Mucosa of rectum (tissue), 2 donors: ENCODE measurements at regions not wholly inside any gene's neighbourhood (a gene's known extent, or its start where the extent isn't known, plus 50 kb on each side); places are given as distances from the start of the nearest gene placed in this dataset.
"Not testable (repeated sequence)": the region's sequence is repeated elsewhere in the genome, so short reads cannot be mapped to it uniquely, and the experiment has no call there.

Source experiments
- H3K27ac ChIP-seq, 2 donors: one replicate each; pipeline ENCODE4 v1.7.0; 2013; ENCODE audit warnings: inconsistent platforms in 2 of 2, low read depth in 2 of 2, low read length in 2 of 2
- H3K27me3 ChIP-seq, 2 donors: one replicate each; pipeline ENCODE4 v1.7.0; 2013; ENCODE audit warnings: low read length in 2 of 2; ENCODE audit not compliant: control insufficient read depth in 2 of 2, insufficient read depth in 2 of 2
- H3K36me3 ChIP-seq, 2 donors: one replicate each; pipeline ENCODE4 v1.7.0; 2013; ENCODE audit warnings: low read length in 2 of 2; ENCODE audit not compliant: control insufficient read depth in 2 of 2, insufficient read depth in 2 of 2
- H3K4me1 ChIP-seq, 2 donors: one replicate each; pipeline ENCODE4 v1.7.0; 2013; ENCODE audit warnings: low read length in 2 of 2, mild to moderate bottlenecking in 1 of 2; ENCODE audit not compliant: control insufficient read depth in 2 of 2, insufficient read depth in 2 of 2
- H3K4me3 ChIP-seq, 2 donors: one replicate each; pipeline ENCODE4 v1.7.0; 2013; ENCODE audit warnings: low read length in 2 of 2
- H3K9ac ChIP-seq, 2 donors: one replicate each; pipeline ENCODE4 v1.7.0; 2013; ENCODE audit warnings: low read length in 2 of 2, low read depth in 1 of 2, mild to moderate bottlenecking in 1 of 2
- H3K9me3 ChIP-seq, 2 donors: one replicate each; pipeline ENCODE4 v1.7.0; 2013; ENCODE audit warnings: low read length in 2 of 2; ENCODE audit not compliant: control insufficient read depth in 2 of 2
- donor health status: healthy.
- donor health status: Normal muscosa, but diverticular disease.

- Histone ChIP-seq H3K4me1 (no peaks in the 10 kb centered on the region), H3K27ac (no peak overlapping the region), H3K4me3 (no peak overlapping the region), H3K36me3 (no peaks in the 10 kb centered on the region), H3K9me3 (no peaks in the 10 kb centered on the region), H3K27me3 (no peaks in the 10 kb centered on the region), H3K9ac (no peak overlapping the region)
Observed at GRCh38 chr3:67064105-67064504, 66.0 kb downstream of the KBTBD8 start.

GRCh38 chr3:67067251-67067650 is 69.1 kb downstream of the KBTBD8 start:
- Histone ChIP-seq H3K9ac (no peak overlapping the region), H3K36me3 (no peaks in the 10 kb centered on the region), H3K4me3 (no peak overlapping the region), H3K27me3 (no peaks in the 10 kb centered on the region), H3K4me1 (no peaks in the 10 kb centered on the region), H3K27ac (no peak overlapping the region), H3K9me3 (no peaks in the 10 kb centered on the region)

GRCh38 chr3:67072640-67073039 is 74.5 kb downstream of the KBTBD8 start:
- not testable (repeated sequence) for H3K4me1 ChIP-seq, H3K36me3 ChIP-seq, H3K27me3 ChIP-seq, H3K9ac ChIP-seq, H3K27ac ChIP-seq, H3K9me3 ChIP-seq, H3K4me3 ChIP-seq

GRCh38 chr3:67073812-67074211 is 75.7 kb downstream of the KBTBD8 start:
- Histone ChIP-seq H3K36me3 (no peaks in the 10 kb centered on the region), H3K4me3 (no peak overlapping the region), H3K4me1 (no peaks in the 10 kb centered on the region), H3K9ac (no peak overlapping the region), H3K27ac (no peak overlapping the region), H3K9me3 (no peaks in the 10 kb centered on the region), H3K27me3 (no peaks in the 10 kb centered on the region)

- Histone ChIP-seq H3K4me1 (no peaks in the 10 kb centered on the region), H3K4me3 (no peak overlapping the region), H3K27ac (no peak overlapping the region), H3K36me3 (no peaks in the 10 kb centered on the region), H3K27me3 (no peaks in the 10 kb centered on the region), H3K9me3 (no peaks in the 10 kb centered on the region), H3K9ac (no peak overlapping the region)
Observed at GRCh38 chr3:67075295-67075694, 77.2 kb downstream of the KBTBD8 start.

GRCh38 chr3:67076607-67077006 is 78.5 kb downstream of the KBTBD8 start:
- Histone ChIP-seq H3K4me3 (no peak overlapping the region), H3K36me3 (no peaks in the 10 kb centered on the region), H3K27ac (no peak overlapping the region), H3K27me3 (no peaks in the 10 kb centered on the region), H3K4me1 (no peaks in the 10 kb centered on the region), H3K9ac (no peak overlapping the region), H3K9me3 (no peaks in the 10 kb centered on the region)

GRCh38 chr3:67077656-67078055 is 79.5 kb downstream of the KBTBD8 start:
- Histone ChIP-seq H3K4me3 (no peak overlapping the region), H3K27me3 (no peaks in the 10 kb centered on the region), H3K9ac (no peak overlapping the region), H3K27ac (no peak overlapping the region), H3K4me1 (no peaks in the 10 kb centered on the region), H3K9me3 (no peaks in the 10 kb centered on the region), H3K36me3 (no peaks in the 10 kb centered on the region)

GRCh38 chr3:67082533-67083024 is 84.5 kb downstream of the KBTBD8 start:
- no peak overlapping the region for H3K4me3 ChIP-seq
- no peak overlapping the region for H3K9ac ChIP-seq
- no peak overlapping the region for H3K27ac ChIP-seq
- H3K36me3 ChIP-seq, result no peaks in the 10 kb centered on the region
- no peaks in the 10 kb centered on the region for H3K4me1 ChIP-seq
- H3K27me3 ChIP-seq, result no peaks in the 10 kb centered on the region
- no peaks in the 10 kb centered on the region for H3K9me3 ChIP-seq

- no peaks in the 10 kb centered on the region for H3K9me3 ChIP-seq
- no peaks in the 10 kb centered on the region for H3K36me3 ChIP-seq
- H3K4me1 ChIP-seq, result no peaks in the 10 kb centered on the region
- no peak overlapping the region for H3K27ac ChIP-seq
- H3K9ac ChIP-seq, result no peak overlapping the region
- peak overlapping the region in 1 of 2 donors; percentile 26 for H3K4me3 ChIP-seq
- no peaks in the 10 kb centered on the region for H3K27me3 ChIP-seq
Observed at GRCh38 chr3:67083277-67083676, 85.2 kb downstream of the KBTBD8 start.

- Histone ChIP-seq H3K27ac (no peak overlapping the region), H3K9ac (no peak overlapping the region), H3K36me3 (no peaks in the 10 kb centered on the region), H3K4me1 (no peaks in the 10 kb centered on the region), H3K4me3 (no peak overlapping the region), H3K27me3 (no peaks in the 10 kb centered on the region), H3K9me3 (no peaks in the 10 kb centered on the region)
Observed at GRCh38 chr3:67087788-67088187, 89.7 kb downstream of the KBTBD8 start.

- Histone ChIP-seq H3K27ac (no peak overlapping the region), H3K4me1 (no peaks in the 10 kb centered on the region), H3K9me3 (no peaks in the 10 kb centered on the region), H3K36me3 (no peaks in the 10 kb centered on the region), H3K27me3 (no peaks in the 10 kb centered on the region), H3K9ac (no peak overlapping the region), H3K4me3 (no peak overlapping the region)
Observed at GRCh38 chr3:67090474-67090873, 92.4 kb downstream of the KBTBD8 start.
